Ovary (tissue), 7 donors: ENCODE measurements at regions not wholly inside any gene's neighbourhood (a gene's known extent, or its start where the extent isn't known, plus 50 kb on each side); places are given as distances from the start of the nearest gene placed in this dataset.

Experiments
- DNase-seq, 5 donors: peaks; one replicate each; pipeline ENCODE4 v3.0.0-alpha.2; 2019 to 2020
- H3K27ac ChIP-seq, 2 donors: fragments of 200-600 bp; one replicate each; pipeline versions ENCODE4 v1.5.1 to v1.8.0; 2019 to 2022
- H3K27me3 ChIP-seq: fragments of 200-600 bp; one replicate; pipeline ENCODE4 v1.8.0; 2022
- H3K36me3 ChIP-seq: fragments of 200-600 bp; sonication (generic); one replicate; pipeline ENCODE4 v1.5.1; 2019
- H3K4me1 ChIP-seq: one replicate; pipeline ENCODE4 v1.8.1; 2013; ENCODE audit warnings: mild to moderate bottlenecking, moderate library complexity; ENCODE audit not compliant: insufficient read depth
- H3K4me3 ChIP-seq: fragments of 200-600 bp; sonication (generic); one replicate; pipeline ENCODE4 v1.5.1; 2017
- H3K9me3 ChIP-seq, 2 donors: fragments of 200-600 bp in 1 of 2; sonication (generic) in 1 of 2; one replicate each; pipeline versions ENCODE4 v1.5.1 to v1.8.1; 2013 to 2019; ENCODE audit warnings: mild to moderate bottlenecking in 1 of 2, moderate library complexity in 1 of 2
- EP300 ChIP-seq: sonication (generic); formaldehyde crosslinking; IDR thresholded peaks from one replicate; pipeline ENCODE4 v1.6.1; 2017; ENCODE audit warnings: antibody characterized with exemption
- POLR2A ChIP-seq: fragments of 450-650 bp; IDR thresholded peaks from one replicate; pipeline ENCODE4 v1.6.1; 2017; ENCODE audit warnings: antibody characterized with exemption, mild to moderate bottlenecking, moderate library complexity
- WGBS, 3 donors: extraction: QIAGEN DNeasy Blood & Tissue Kit in 1 of 3; methylation state at CpG; one replicate each; pipeline versions ENCODE4 v1.1.5 to v1.1.7; 2013 to 2017; 5-methylcytosine and 5-hydroxymethylcytosine counted together
- intact Hi-C, 4 donors: fragments of 100-400 bp; cut with DNase I; formaldehyde crosslinking; loops; one replicate each; pipeline versions ENCODE4 v1.11.0 to v1.15.1; 2022 to 2023
- TF ChIP-seq, protein P1 (sequence below), 3 donors: fragments of 450-650 bp in 2 of 3; fragments of 200-600 bp in 1 of 3; IDR thresholded peaks; one replicate each; pipeline versions ENCODE4 v1.5.1 to v1.8.0; 2016 to 2022; ENCODE audit warnings: antibody characterized with exemption in 3 of 3, mild to moderate bottlenecking in 1 of 3
- donor health status: DM: no; HTN: no; CAD: no; lungs with moderate emphysema.
- donor health status: DM: no; HTN: no; CAD: no.
- donor health status: Bipolar disorder and iron deficiency.
- donor health status: DM: no; HTN: no; CAD: no.
- donor health status: DM: yes; HTN: yes; CAD: no.

GRCh38 chr1:99490031-99490430 lies 155.9 kb upstream of the PALMD start:
- no peaks in the 10 kb centered on the region for H3K4me1 ChIP-seq
- H3K4me3 ChIP-seq: no peak overlapping the region
- intact Hi-C loops: no loop called here
- DNase-seq: no peak
- no peaks in the 10 kb centered on the region for H3K9me3 ChIP-seq
- no peak overlapping the region for H3K27ac ChIP-seq
- TF ChIP-seq EP300 (no peak), POLR2A (no peak)
- TF ChIP-seq, protein P1, sequence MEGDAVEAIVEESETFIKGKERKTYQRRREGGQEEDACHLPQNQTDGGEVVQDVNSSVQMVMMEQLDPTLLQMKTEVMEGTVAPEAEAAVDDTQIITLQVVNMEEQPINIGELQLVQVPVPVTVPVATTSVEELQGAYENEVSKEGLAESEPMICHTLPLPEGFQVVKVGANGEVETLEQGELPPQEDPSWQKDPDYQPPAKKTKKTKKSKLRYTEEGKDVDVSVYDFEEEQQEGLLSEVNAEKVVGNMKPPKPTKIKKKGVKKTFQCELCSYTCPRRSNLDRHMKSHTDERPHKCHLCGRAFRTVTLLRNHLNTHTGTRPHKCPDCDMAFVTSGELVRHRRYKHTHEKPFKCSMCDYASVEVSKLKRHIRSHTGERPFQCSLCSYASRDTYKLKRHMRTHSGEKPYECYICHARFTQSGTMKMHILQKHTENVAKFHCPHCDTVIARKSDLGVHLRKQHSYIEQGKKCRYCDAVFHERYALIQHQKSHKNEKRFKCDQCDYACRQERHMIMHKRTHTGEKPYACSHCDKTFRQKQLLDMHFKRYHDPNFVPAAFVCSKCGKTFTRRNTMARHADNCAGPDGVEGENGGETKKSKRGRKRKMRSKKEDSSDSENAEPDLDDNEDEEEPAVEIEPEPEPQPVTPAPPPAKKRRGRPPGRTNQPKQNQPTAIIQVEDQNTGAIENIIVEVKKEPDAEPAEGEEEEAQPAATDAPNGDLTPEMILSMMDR (IDR thresholded peaks at IDR 0.05): no peak
- H3K27me3 ChIP-seq: no peaks in the 10 kb centered on the region
- no peaks in the 10 kb centered on the region for H3K36me3 ChIP-seq
- 17 to 36% (median 27%) methylated on average over 2 of the region's 2 CpGs for WGBS, 3 donors

DNA sequence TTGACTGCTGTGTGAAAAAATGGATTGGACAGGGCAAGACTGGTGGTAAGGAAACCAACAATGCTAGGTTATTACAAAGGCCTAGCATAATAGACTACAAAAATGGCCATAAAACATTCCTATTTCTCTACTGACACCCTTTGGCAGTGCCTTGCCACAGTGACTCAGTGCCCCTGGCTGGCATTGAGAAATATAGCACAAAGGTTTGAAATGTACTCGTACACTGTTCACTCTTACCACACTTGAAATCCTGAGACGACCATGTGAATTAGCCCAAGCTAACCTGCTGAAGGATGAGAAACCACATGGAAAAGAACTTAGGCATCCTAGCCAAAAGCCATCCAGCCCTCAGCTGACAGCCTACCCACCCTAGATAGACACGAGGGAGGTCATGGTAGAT lies 149.8 kb upstream of the PALMD start:
- Histone ChIP-seq H3K36me3 (no peaks in the 10 kb centered on the region), H3K27ac (no peak overlapping the region), H3K27me3 (no peaks in the 10 kb centered on the region), H3K4me1 (no peaks in the 10 kb centered on the region), H3K4me3 (no peak overlapping the region), H3K9me3 (no peaks in the 10 kb centered on the region)
- TF ChIP-seq EP300 (no peak), POLR2A (no peak)
- intact Hi-C loops: no loop called here
- 87 to 96% (median 92%) methylated on average over 3 of the region's 3 CpGs for WGBS, 3 donors
- DNase-seq: no peak

DNA sequence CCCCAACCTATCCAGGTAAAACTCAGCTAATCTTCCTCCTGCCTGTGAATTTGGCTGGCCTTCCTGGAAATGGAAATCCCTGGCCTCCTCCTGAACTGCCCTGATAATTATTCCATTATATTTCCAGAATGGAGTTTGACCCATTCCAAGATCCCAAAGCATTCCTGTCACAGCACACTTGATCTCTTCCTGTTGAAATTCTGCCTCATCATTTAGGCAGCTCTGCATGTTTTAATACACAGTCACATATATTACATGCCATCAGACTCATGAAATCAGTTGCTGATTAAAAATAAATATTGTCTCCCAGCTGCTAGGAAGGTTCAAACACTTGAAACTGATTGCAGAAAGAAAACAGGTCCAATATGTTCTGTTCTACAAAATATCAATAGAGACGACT lies 148.2 kb upstream of the PALMD start:
- H3K27me3 ChIP-seq: no peaks in the 10 kb centered on the region

DNA sequence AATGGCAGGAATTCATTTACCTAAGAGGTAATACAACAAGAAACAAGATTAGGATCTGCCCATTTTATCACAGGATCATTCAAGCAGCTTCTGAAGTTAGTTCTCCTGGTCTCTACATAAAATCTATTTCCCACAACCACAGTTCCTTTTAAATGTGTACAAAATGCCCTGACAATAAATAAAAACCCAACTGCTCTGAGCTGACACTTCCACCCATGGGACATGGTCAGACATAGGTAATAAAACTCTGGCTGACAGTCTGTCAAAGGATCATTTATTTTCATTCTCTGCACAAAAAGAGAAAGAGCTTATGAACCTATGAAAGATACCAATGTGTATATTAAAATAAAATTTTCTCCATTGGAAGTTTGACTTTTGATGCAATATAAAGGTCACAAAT lies 145.4 kb upstream of the PALMD start:
- no peaks in the 10 kb centered on the region for H3K36me3 ChIP-seq
- H3K27ac ChIP-seq: no peak overlapping the region
- no peak for DNase-seq
- no peaks in the 10 kb centered on the region for H3K4me1 ChIP-seq
- no peak overlapping the region for H3K4me3 ChIP-seq
- no peaks in the 10 kb centered on the region for H3K27me3 ChIP-seq
- H3K9me3 ChIP-seq: no peaks in the 10 kb centered on the region
- no peak for TF ChIP-seq POLR2A
- TF ChIP-seq EP300: no peak
- TF ChIP-seq, protein P1 (IDR thresholded peaks at IDR 0.05): no peak
- intact Hi-C loops: no loop called here

More for the DNA sequence above, 148.2 kb upstream of the PALMD start:
- no peak for DNase-seq
- Histone ChIP-seq H3K4me3 (no peak overlapping the region), H3K27ac (no peak overlapping the region), H3K36me3 (no peaks in the 10 kb centered on the region), H3K9me3 (no peaks in the 10 kb centered on the region), H3K4me1 (no peaks in the 10 kb centered on the region)
- TF ChIP-seq, protein P1 (IDR thresholded peaks at IDR 0.05): no peak
- TF ChIP-seq EP300 (no peak), POLR2A (no peak)
- intact Hi-C loops: no loop called here
- WGBS, 3 donors: 38 to 60% (median 57%) methylated on average over 1 of the region's 1 CpG

- 68 to 76% (median 73%) methylated on average over 1 of the region's 1 CpG for WGBS, 3 donors
- TF ChIP-seq, protein P1 (IDR thresholded peaks at IDR 0.05): no peak
- no peak for TF ChIP-seq EP300
- no peak for TF ChIP-seq POLR2A
- Histone ChIP-seq H3K9me3 (no peaks in the 10 kb centered on the region), H3K4me1 (no peaks in the 10 kb centered on the region), H3K36me3 (no peaks in the 10 kb centered on the region), H3K4me3 (no peak overlapping the region), H3K27me3 (no peaks in the 10 kb centered on the region), H3K27ac (no peak overlapping the region)
- intact Hi-C loops: no loop called here
- no peak for DNase-seq
Observed at GRCh38 chr1:99501871-99502270, 144.0 kb upstream of the PALMD start.
